ENCODE measurements at regions not wholly inside any gene's neighbourhood (a gene's known extent, or its start where the extent isn't known, plus 50 kb on each side); places are given as distances from the start of the nearest gene placed in this dataset.

GRCh38 chr5:104186510-104186909, 623.9 kb upstream of the NUDT12 start:
- Histone ChIP-seq H3K27ac (ENCODE audit: low read depth, low read length) (no peak overlapping the region), H3K9me3 (ENCODE audit: insufficient read depth, low read depth, low read length) (peaks cover 43% of the 10 kb centered on the region), H3K36me3 (ENCODE audit: insufficient read depth, low read length) (no peaks in the 10 kb centered on the region), H3K27me3 (ENCODE audit: insufficient read depth, low read length) (no peaks in the 10 kb centered on the region), H3K9ac (ENCODE audit: low read depth, low read length) (no peak overlapping the region), H3K4me1 (ENCODE audit: insufficient read depth, low read length) (no peaks in the 10 kb centered on the region), H3K4me3 (ENCODE audit: low read length) (no peak overlapping the region)
- WGBS, result 96% methylated on average over 4 of the region's 4 CpGs

DNA sequence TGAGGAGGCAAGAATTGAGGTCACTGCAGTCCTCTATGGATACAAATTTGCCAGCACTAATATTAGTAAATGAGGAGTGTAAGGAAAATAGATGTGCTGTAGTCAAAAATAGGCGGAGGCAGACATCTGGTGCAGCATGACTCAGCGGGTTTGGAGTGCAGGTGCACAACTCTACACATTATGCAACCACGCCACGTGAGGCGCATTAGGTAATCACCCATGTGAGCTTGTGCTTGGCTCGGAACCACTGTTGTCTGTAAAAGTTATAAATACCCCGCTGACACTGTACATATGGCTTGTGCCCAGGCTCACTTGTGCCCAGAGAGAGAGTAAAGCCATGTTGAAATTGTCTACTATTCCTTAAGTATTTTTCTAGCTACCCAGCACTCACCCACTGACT, 623.5 kb upstream of the NUDT12 start:
- Histone ChIP-seq H3K4me1 (ENCODE audit: insufficient read depth, low read length) (no peaks in the 10 kb centered on the region), H3K9ac (ENCODE audit: low read depth, low read length) (no peak overlapping the region), H3K9me3 (ENCODE audit: insufficient read depth, low read depth, low read length) (peaks cover 46% of the 10 kb centered on the region), H3K36me3 (ENCODE audit: insufficient read depth, low read length) (no peaks in the 10 kb centered on the region), H3K27me3 (ENCODE audit: insufficient read depth, low read length) (no peaks in the 10 kb centered on the region), H3K4me3 (ENCODE audit: low read length) (no peak overlapping the region), H3K27ac (ENCODE audit: low read depth, low read length) (no peak overlapping the region)
- WGBS, result 97% methylated on average over 7 of the region's 7 CpGs

- Histone ChIP-seq H3K9ac (ENCODE audit: low read depth, low read length) (no peak overlapping the region), H3K4me3 (ENCODE audit: low read length) (no peak overlapping the region), H3K9me3 (ENCODE audit: insufficient read depth, low read depth, low read length) (peaks cover 63% of the 10 kb centered on the region), H3K27me3 (ENCODE audit: insufficient read depth, low read length) (no peaks in the 10 kb centered on the region), H3K36me3 (ENCODE audit: insufficient read depth, low read length) (no peaks in the 10 kb centered on the region), H3K27ac (ENCODE audit: low read depth, low read length) (no peak overlapping the region), H3K4me1 (ENCODE audit: insufficient read depth, low read length) (no peaks in the 10 kb centered on the region)
- 87% methylated on average over 1 of the region's 3 CpGs for WGBS
Observed at GRCh38 chr5:104184264-104184663, 621.7 kb upstream of the NUDT12 start.

GRCh38 chr5:104178829-104179456, 616.4 kb upstream of the NUDT12 start:
- H3K27me3 ChIP-seq (ENCODE audit: insufficient read depth, low read length), result no peaks in the 10 kb centered on the region
- H3K36me3 ChIP-seq (ENCODE audit: insufficient read depth, low read length), result no peaks in the 10 kb centered on the region
- H3K4me3 ChIP-seq (ENCODE audit: low read length), result no peak overlapping the region
- H3K4me1 ChIP-seq (ENCODE audit: insufficient read depth, low read length), result no peaks in the 10 kb centered on the region
- 75% methylated on average over 9 of the region's 9 CpGs for WGBS
- H3K9me3 ChIP-seq (ENCODE audit: insufficient read depth, low read depth, low read length), result peaks cover 37% of the 10 kb centered on the region
- no peak overlapping the region for H3K9ac ChIP-seq (ENCODE audit: low read depth, low read length)
- H3K27ac ChIP-seq (ENCODE audit: low read depth, low read length), result no peak overlapping the region

DNA sequence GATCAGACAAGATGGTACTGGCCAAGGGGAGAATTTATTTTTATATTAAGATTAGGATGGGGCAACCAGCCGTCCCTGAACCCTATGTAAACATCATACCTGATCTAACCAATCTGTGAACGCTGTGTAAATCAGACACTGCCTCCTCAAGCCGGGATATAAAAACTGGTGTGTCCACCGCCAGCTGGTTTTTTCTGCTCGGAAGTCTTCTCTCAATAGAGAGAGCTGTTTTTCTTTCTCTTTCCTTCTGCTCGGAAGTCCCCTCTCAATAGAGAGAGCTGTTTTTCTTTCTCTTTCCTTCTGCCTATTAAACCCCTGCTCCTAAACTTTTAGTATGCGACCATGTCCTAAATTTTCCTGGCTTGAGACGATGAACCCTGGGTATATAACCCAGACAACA, 615.5 kb upstream of the NUDT12 start:
- no peaks in the 10 kb centered on the region for H3K27me3 ChIP-seq (ENCODE audit: insufficient read depth, low read length)
- H3K9ac ChIP-seq (ENCODE audit: low read depth, low read length), result no peak overlapping the region
- 95% methylated on average over 8 of the region's 8 CpGs for WGBS
- no peaks in the 10 kb centered on the region for H3K4me1 ChIP-seq (ENCODE audit: insufficient read depth, low read length)
- no peak overlapping the region for H3K4me3 ChIP-seq (ENCODE audit: low read length)
- no peaks in the 10 kb centered on the region for H3K36me3 ChIP-seq (ENCODE audit: insufficient read depth, low read length)
- peaks cover 37% of the 10 kb centered on the region for H3K9me3 ChIP-seq (ENCODE audit: insufficient read depth, low read depth, low read length)
- no peak overlapping the region for H3K27ac ChIP-seq (ENCODE audit: low read depth, low read length)

GRCh38 chr5:104177651-104178050, 615.1 kb upstream of the NUDT12 start:
- Histone ChIP-seq H3K9ac (ENCODE audit: low read depth, low read length) (no peak overlapping the region), H3K4me1 (ENCODE audit: insufficient read depth, low read length) (no peaks in the 10 kb centered on the region), H3K9me3 (ENCODE audit: insufficient read depth, low read depth, low read length) (peaks cover 37% of the 10 kb centered on the region), H3K27me3 (ENCODE audit: insufficient read depth, low read length) (no peaks in the 10 kb centered on the region), H3K27ac (ENCODE audit: low read depth, low read length) (no peak overlapping the region), H3K4me3 (ENCODE audit: low read length) (no peak overlapping the region), H3K36me3 (ENCODE audit: insufficient read depth, low read length) (no peaks in the 10 kb centered on the region)
- WGBS, result 100% methylated on average over 2 of the region's 2 CpGs

- Histone ChIP-seq H3K27ac (ENCODE audit: low read depth, low read length) (no peak overlapping the region), H3K9ac (ENCODE audit: low read depth, low read length) (no peak overlapping the region), H3K4me3 (ENCODE audit: low read length) (no peak overlapping the region), H3K27me3 (ENCODE audit: insufficient read depth, low read length) (no peaks in the 10 kb centered on the region), H3K4me1 (ENCODE audit: insufficient read depth, low read length) (no peaks in the 10 kb centered on the region), H3K36me3 (ENCODE audit: insufficient read depth, low read length) (no peaks in the 10 kb centered on the region), H3K9me3 (ENCODE audit: insufficient read depth, low read depth, low read length) (0 out of 2 replicates have a peak, but pooled peaks cover 3% of the 10 kb centered on the region)
- 96% methylated on average over 5 of the region's 5 CpGs for WGBS
Observed at GRCh38 chr5:104172976-104173375, 610.4 kb upstream of the NUDT12 start.

DNA sequence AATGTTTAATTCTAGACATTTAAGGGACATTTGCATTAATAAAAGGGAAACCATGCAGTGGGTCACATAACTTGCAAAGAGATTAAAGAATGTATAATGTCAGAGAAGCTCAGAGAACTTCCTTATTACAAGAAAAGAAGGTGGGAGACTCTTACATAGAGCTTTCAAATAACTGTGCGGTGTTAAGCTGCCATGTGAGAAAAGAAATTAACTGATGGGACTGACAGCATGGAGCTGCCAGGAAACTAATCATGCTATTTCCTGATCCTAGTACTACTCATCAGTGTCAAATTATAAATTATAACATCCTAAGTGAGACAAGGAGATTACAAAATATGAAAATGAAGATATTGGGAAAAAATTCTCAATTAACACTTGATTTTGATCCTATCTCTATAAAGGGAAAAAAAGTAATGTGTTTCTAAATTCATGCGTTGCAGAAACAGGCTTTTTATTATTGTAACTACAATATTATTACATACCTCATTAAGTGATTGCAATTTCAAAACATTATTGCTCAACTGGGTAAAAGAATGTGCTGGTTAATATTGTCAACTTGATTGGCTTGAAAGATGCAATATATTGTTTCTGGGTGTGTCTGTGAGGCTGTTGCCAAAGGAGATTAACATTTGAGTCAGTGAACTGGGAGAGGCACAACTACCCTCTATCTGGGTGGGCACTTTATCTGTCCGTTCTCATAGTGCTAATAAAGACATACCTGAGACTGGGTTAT, 609.5 kb upstream of the NUDT12 start:
- Histone ChIP-seq H3K27ac (ENCODE audit: low read depth, low read length) (no peak overlapping the region), H3K4me3 (ENCODE audit: low read length) (no peak overlapping the region), H3K27me3 (ENCODE audit: insufficient read depth, low read length) (no peaks in the 10 kb centered on the region), H3K36me3 (ENCODE audit: insufficient read depth, low read length) (no peaks in the 10 kb centered on the region), H3K4me1 (ENCODE audit: insufficient read depth, low read length) (no peaks in the 10 kb centered on the region), H3K9ac (ENCODE audit: low read depth, low read length) (no peak overlapping the region), H3K9me3 (ENCODE audit: insufficient read depth, low read depth, low read length) (no peaks in the 10 kb centered on the region)
- WGBS, result 98% methylated on average over 2 of the region's 3 CpGs

- Histone ChIP-seq H3K9me3 (ENCODE audit: insufficient read depth, low read depth, low read length) (no peaks in the 10 kb centered on the region), H3K27me3 (ENCODE audit: insufficient read depth, low read length) (no peaks in the 10 kb centered on the region), H3K27ac (ENCODE audit: low read depth, low read length) (no peak overlapping the region), H3K4me3 (ENCODE audit: low read length) (no peak overlapping the region), H3K9ac (ENCODE audit: low read depth, low read length) (no peak overlapping the region), H3K4me1 (ENCODE audit: insufficient read depth, low read length) (no peaks in the 10 kb centered on the region), H3K36me3 (ENCODE audit: insufficient read depth, low read length) (no peaks in the 10 kb centered on the region)
Observed at GRCh38 chr5:104170926-104171325, 608.3 kb upstream of the NUDT12 start.

- H3K9ac ChIP-seq (ENCODE audit: low read depth, low read length), result no peak overlapping the region
- no peak overlapping the region for H3K4me3 ChIP-seq (ENCODE audit: low read length)
- H3K36me3 ChIP-seq (ENCODE audit: insufficient read depth, low read length), result no peaks in the 10 kb centered on the region
- no peaks in the 10 kb centered on the region for H3K27me3 ChIP-seq (ENCODE audit: insufficient read depth, low read length)
- no peaks in the 10 kb centered on the region for H3K9me3 ChIP-seq (ENCODE audit: insufficient read depth, low read depth, low read length)
- no peaks in the 10 kb centered on the region for H3K4me1 ChIP-seq (ENCODE audit: insufficient read depth, low read length)
- H3K27ac ChIP-seq (ENCODE audit: low read depth, low read length), result no peak overlapping the region
- 100% methylated on average over 1 of the region's 2 CpGs for WGBS
Observed at GRCh38 chr5:104146652-104147051, 584.1 kb upstream of the NUDT12 start.

DNA sequence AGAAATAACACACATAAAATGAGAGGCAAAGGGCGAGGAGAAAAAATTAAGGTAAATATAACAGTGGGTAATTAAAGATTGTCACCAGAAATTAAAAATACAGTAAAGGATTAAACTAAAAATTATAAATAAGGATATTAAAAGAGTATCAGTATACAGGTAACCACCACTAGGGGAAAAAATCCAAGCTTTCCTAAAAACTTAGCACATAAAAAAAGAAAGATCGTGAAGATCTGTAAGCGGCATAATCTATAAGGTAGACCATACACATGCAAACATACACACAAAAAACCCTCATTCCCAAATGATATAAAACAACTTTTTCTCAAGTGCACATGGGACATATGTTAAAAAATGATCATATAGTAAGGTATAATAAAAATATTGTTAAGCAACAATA, 577.3 kb upstream of the NUDT12 start:
- 0 out of 2 replicates have a peak, but pooled peaks cover 5% of the 10 kb centered on the region for H3K4me1 ChIP-seq (ENCODE audit: insufficient read depth, low read length)

More for the DNA sequence above, 577.3 kb upstream of the NUDT12 start:
- Histone ChIP-seq H3K27me3 (ENCODE audit: insufficient read depth, low read length) (no peaks in the 10 kb centered on the region), H3K4me3 (ENCODE audit: low read length) (no peak overlapping the region), H3K9me3 (ENCODE audit: insufficient read depth, low read depth, low read length) (peaks cover 9% of the 10 kb centered on the region), H3K9ac (ENCODE audit: low read depth, low read length) (no peak overlapping the region), H3K27ac (ENCODE audit: low read depth, low read length) (no peak overlapping the region), H3K36me3 (ENCODE audit: insufficient read depth, low read length) (no peaks in the 10 kb centered on the region)
- 100% methylated on average over 1 of the region's 3 CpGs for WGBS

Data from HUES64 (cell line).